ENCODE measurements at regions not wholly inside any gene's neighbourhood (a gene's known extent, or its start where the extent isn't known, plus 50 kb on each side); places are given as distances from the start of the nearest gene placed in this dataset.
"Not testable (repeated sequence)": the region's sequence is repeated elsewhere in the genome, so short reads cannot be mapped to it uniquely, and the experiment has no call there.

GRCh38 chr6:158881276-158881675, 62.1 kb upstream of the EZR start:
- not testable (repeated sequence) for H3K9me3 ChIP-seq (replicated peaks; ENCODE audit: low read length); H3K4me2 ChIP-seq (ENCODE audit: low read length); H3K4me1 ChIP-seq (ENCODE audit: control insufficient read depth, insufficient read depth, low read length); H3K27me3 ChIP-seq (ENCODE audit: control insufficient read depth, insufficient read depth, low read length); H3K4me3 ChIP-seq (ENCODE audit: low read length); H3K36me3 ChIP-seq (ENCODE audit: insufficient read depth, low read length); H3K9ac ChIP-seq (ENCODE audit: low read depth, low read length)

DNA sequence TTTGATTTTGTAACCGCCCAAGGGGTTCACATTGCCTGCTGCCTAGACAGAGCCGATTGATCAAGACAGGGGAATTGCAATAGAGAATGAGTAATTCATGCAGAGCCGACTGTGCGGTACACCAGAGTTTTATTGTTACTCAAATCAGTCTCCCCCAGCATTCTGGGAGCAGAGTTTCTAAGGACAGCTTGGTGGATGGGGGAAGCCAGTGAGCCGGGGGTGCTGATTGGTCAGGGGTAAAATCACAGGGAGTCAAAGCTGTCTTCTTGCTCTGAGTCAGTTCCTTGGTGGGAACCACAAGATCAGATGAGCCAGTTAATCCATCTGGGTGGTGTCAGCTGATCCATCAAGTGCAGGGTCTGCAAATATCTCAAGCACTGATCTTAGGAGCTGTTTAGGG, 60.0 kb upstream of the EZR start:
- Histone ChIP-seq H3K9me3 (replicated peaks; ENCODE audit: low read length) (no peaks in the 10 kb centered on the region), H3K4me1 (ENCODE audit: control insufficient read depth, insufficient read depth, low read length) (no peaks in the 10 kb centered on the region), H3K4me3 (ENCODE audit: low read length) (no peak overlapping the region), H3K4me2 (ENCODE audit: low read length) (no peak overlapping the region), H3K9ac (ENCODE audit: low read depth, low read length) (no peak overlapping the region), H3K36me3 (ENCODE audit: insufficient read depth, low read length) (no peaks in the 10 kb centered on the region), H3K27me3 (ENCODE audit: control insufficient read depth, insufficient read depth, low read length) (no peaks in the 10 kb centered on the region)

DNA sequence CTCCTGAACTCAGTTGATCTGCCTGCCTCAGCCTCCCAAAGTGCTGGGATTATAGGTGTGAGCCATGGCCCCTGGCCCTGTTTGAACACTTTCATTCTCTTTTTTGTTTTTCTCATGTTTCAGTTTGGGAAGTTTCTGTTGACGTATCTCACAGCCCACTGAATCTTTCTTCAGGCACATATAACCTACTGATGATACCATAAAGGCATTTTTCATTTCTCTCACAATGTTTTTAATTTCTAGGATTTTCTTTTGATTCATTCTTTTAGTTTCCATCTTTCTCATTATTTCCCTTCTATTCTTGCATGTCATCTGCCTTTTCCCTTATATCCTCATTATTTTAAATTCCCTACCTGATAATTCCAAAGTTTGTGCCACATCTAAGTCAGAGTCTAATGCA, 58.5 kb upstream of the EZR start:
- Histone ChIP-seq H3K9me3 (replicated peaks; ENCODE audit: low read length) (no peaks in the 10 kb centered on the region), H3K4me2 (ENCODE audit: low read length) (no peak overlapping the region), H3K27me3 (ENCODE audit: control insufficient read depth, insufficient read depth, low read length) (no peaks in the 10 kb centered on the region), H3K36me3 (ENCODE audit: insufficient read depth, low read length) (no peaks in the 10 kb centered on the region), H3K4me1 (ENCODE audit: control insufficient read depth, insufficient read depth, low read length) (no peaks in the 10 kb centered on the region), H3K9ac (ENCODE audit: low read depth, low read length) (no peak overlapping the region), H3K4me3 (ENCODE audit: low read length) (no peak overlapping the region)

- H3K4me1 ChIP-seq (ENCODE audit: control insufficient read depth, insufficient read depth, low read length), result no peaks in the 10 kb centered on the region
- no peak overlapping the region for H3K4me2 ChIP-seq (ENCODE audit: low read length)
- H3K9me3 ChIP-seq (replicated peaks; ENCODE audit: low read length), result no peaks in the 10 kb centered on the region
- H3K4me3 ChIP-seq (ENCODE audit: low read length), result no peak overlapping the region
- no peak overlapping the region for H3K9ac ChIP-seq (ENCODE audit: low read depth, low read length)
- no peaks in the 10 kb centered on the region for H3K27me3 ChIP-seq (ENCODE audit: control insufficient read depth, insufficient read depth, low read length)
- H3K36me3 ChIP-seq (ENCODE audit: insufficient read depth, low read length), result no peaks in the 10 kb centered on the region
Measured at GRCh38 chr6:158876886-158877285, 57.7 kb upstream of the EZR start.

DNA sequence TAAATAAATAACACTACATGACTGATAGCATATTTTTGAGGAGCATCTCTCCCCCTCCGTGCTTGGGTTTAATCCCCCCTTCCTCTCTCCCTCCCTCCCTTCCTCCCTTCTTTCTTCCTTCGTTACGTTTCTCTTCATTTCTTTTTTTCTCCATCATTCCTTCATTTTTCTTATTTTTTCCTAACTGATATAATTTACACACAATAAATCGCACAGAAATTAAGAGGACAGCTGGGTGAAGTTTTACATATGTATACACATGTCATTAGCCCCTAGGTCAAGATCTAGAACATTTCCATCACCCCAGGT, 51.4 kb upstream of the EZR start:
- no peaks in the 10 kb centered on the region for H3K9me3 ChIP-seq (replicated peaks; ENCODE audit: low read length)
- peaks cover 10% of the 10 kb centered on the region for H3K4me1 ChIP-seq (ENCODE audit: control insufficient read depth, insufficient read depth, low read length)
- no peaks in the 10 kb centered on the region for H3K36me3 ChIP-seq (ENCODE audit: insufficient read depth, low read length)
- H3K27me3 ChIP-seq (ENCODE audit: control insufficient read depth, insufficient read depth, low read length), result no peaks in the 10 kb centered on the region
- no peak overlapping the region for H3K9ac ChIP-seq (ENCODE audit: low read depth, low read length)
- H3K4me3 ChIP-seq (ENCODE audit: low read length), result no peak overlapping the region
- H3K4me2 ChIP-seq (ENCODE audit: low read length), result no peak overlapping the region

- peak overlapping the region; percentile 58 for H3K9ac ChIP-seq (ENCODE audit: low read depth, low read length)
- H3K36me3 ChIP-seq (ENCODE audit: insufficient read depth, low read length), result no peaks in the 10 kb centered on the region
- peak overlapping the region; percentile 83 for H3K4me2 ChIP-seq (ENCODE audit: low read length)
- no peaks in the 10 kb centered on the region for H3K9me3 ChIP-seq (replicated peaks; ENCODE audit: low read length)
- H3K4me1 ChIP-seq (ENCODE audit: control insufficient read depth, insufficient read depth, low read length), result peaks cover 10% of the 10 kb centered on the region
- H3K4me3 ChIP-seq (ENCODE audit: low read length), result peak overlapping the region; percentile 65
- no peaks in the 10 kb centered on the region for H3K27me3 ChIP-seq (ENCODE audit: control insufficient read depth, insufficient read depth, low read length)
Measured at GRCh38 chr6:158869826-158870648, 50.9 kb upstream of the EZR start.

DNA sequence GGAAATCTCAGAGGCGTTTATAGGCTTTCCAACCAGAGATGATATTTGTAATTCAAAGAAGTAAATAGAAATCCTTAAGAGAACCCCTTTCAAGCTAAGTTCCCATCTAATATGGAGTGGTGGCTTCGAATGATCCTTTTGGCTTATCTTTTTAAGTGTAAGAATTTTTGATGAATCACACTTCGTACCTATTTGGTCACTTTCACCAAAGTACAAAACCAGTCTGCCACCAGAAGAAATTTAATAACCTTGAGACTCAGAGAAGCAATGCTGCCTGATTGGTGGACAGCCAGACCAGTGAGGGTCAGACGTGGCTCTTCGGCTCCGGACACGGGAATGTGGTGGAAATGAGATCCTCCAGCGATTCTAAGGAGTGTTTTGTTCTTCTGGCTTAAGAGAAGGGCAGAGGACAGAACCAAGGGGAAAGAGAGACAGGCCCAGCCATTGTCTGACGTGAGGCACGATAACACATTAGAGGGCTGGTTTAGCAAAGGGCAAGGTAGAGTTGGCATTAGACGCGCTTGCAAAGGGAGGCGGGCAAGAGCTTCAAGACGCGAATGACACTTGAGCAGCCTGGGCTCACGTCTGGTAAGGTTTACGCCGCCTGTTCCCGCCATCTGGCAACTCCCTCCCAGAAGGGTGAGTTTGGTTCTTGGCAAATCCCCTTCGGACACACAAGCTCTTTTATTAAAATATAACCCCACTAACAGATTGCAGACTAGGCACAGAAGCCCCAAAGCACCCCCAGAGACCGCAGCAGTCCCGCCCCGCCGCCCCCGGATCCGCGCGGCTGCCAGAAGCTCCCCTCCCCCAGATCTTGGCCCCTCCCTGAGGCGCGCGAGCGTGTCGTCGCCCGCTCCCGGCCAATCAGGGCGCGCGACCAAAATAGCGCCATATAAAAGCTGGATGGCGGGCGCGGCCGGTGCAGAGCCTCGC, 50.0 kb upstream of the EZR start:
- H3K36me3 ChIP-seq (ENCODE audit: insufficient read depth, low read length), result no peaks in the 10 kb centered on the region
- no peaks in the 10 kb centered on the region for H3K27me3 ChIP-seq (ENCODE audit: control insufficient read depth, insufficient read depth, low read length)
- H3K9me3 ChIP-seq (replicated peaks; ENCODE audit: low read length), result no peaks in the 10 kb centered on the region
- H3K4me3 ChIP-seq (ENCODE audit: low read length), result peak overlapping the region; percentile 65
- peaks cover 13% of the 10 kb centered on the region for H3K4me1 ChIP-seq (ENCODE audit: control insufficient read depth, insufficient read depth, low read length)
- H3K9ac ChIP-seq (ENCODE audit: low read depth, low read length), result peak overlapping the region; percentile 72
- peak overlapping the region; percentile 83 for H3K4me2 ChIP-seq (ENCODE audit: low read length)
